GM18858 (cell line): ENCODE measurements at regions not wholly inside any gene's neighbourhood (a gene's known extent, or its start where the extent isn't known, plus 50 kb on each side); places are given as distances from the start of the nearest gene placed in this dataset.
"Not testable (repeated sequence)": the region's sequence is repeated elsewhere in the genome, so short reads cannot be mapped to it uniquely, and the experiment has no call there.

Experiments used
- ATAC-seq: cut with Tn5 transposase; IDR thresholded peaks from one replicate; pipeline ENCODE4 v1.9.1; 2021; ENCODE audit not compliant: unreplicated experiment

- ATAC-seq = no peak
These were observed 746.9 kb upstream of the PCDH9 start for GRCh38 chr13:67977066-67977465.

- ATAC-seq = no peak
These were observed 741.2 kb upstream of the PCDH9 start for GRCh38 chr13:67971291-67971690.

- no peak for ATAC-seq
These were observed 736.9 kb upstream of the PCDH9 start for GRCh38 chr13:67967031-67967430.

GRCh38 chr13:67966065-67966464 lies 735.9 kb upstream of the PCDH9 start:
- no peak for ATAC-seq

- no peak for ATAC-seq
These were observed 734.9 kb upstream of the PCDH9 start for GRCh38 chr13:67964986-67965385.

GRCh38 chr13:67964091-67964490 lies 734.0 kb upstream of the PCDH9 start:
- ATAC-seq = no peak

- ATAC-seq = no peak
These were observed 731.2 kb upstream of the PCDH9 start for GRCh38 chr13:67961331-67961730.

GRCh38 chr13:67951431-67951830 lies 721.3 kb upstream of the PCDH9 start:
- no peak for ATAC-seq

- ATAC-seq = no peak
These were observed 720.5 kb upstream of the PCDH9 start for GRCh38 chr13:67950603-67951002.

GRCh38 chr13:67946131-67946530 lies 716.0 kb upstream of the PCDH9 start:
- no peak for ATAC-seq

GRCh38 chr13:67943116-67943515 lies 713.0 kb upstream of the PCDH9 start:
- ATAC-seq = no peak

GRCh38 chr13:67935626-67936025 lies 705.5 kb upstream of the PCDH9 start:
- ATAC-seq = no peak

GRCh38 chr13:67934617-67935330 lies 704.6 kb upstream of the PCDH9 start:
- no peak for ATAC-seq

GRCh38 chr13:67932991-67933390 lies 702.9 kb upstream of the PCDH9 start:
- no peak for ATAC-seq

GRCh38 chr13:67917291-67917987 lies 687.3 kb upstream of the PCDH9 start:
- ATAC-seq = no peak

- no peak for ATAC-seq
These were observed 686.5 kb upstream of the PCDH9 start for GRCh38 chr13:67916650-67917049.

GRCh38 chr13:67914535-67914934 lies 684.4 kb upstream of the PCDH9 start:
- ATAC-seq = no peak

GRCh38 chr13:67902960-67903359 lies 672.8 kb upstream of the PCDH9 start:
- ATAC-seq = not testable (repeated sequence)

GRCh38 chr13:67880916-67881315 lies 650.8 kb upstream of the PCDH9 start:
- no peak for ATAC-seq

- no peak for ATAC-seq
These were observed 648.2 kb upstream of the PCDH9 start for GRCh38 chr13:67878376-67878775.

- no peak for ATAC-seq
These were observed 646.9 kb upstream of the PCDH9 start for GRCh38 chr13:67877031-67877430.

GRCh38 chr13:67867206-67867605 lies 637.1 kb upstream of the PCDH9 start:
- no peak for ATAC-seq

- ATAC-seq = no peak
These were observed 630.2 kb upstream of the PCDH9 start for GRCh38 chr13:67860315-67860714.
